ENCODE measurements at regions not wholly inside any gene's neighbourhood (a gene's known extent, or its start where the extent isn't known, plus 50 kb on each side); places are given as distances from the start of the nearest gene placed in this dataset.

- H3K4me1 ChIP-seq (ENCODE audit: insufficient read depth, low read length, poor library complexity, severe bottlenecking): no peaks in the 10 kb centered on the region
- no peaks in the 10 kb centered on the region for H3K36me3 ChIP-seq (ENCODE audit: insufficient read depth, low read length)
- peaks cover 2% of the 10 kb centered on the region; the same call in 1 of the 2 replicates for H3K9me3 ChIP-seq (ENCODE audit: insufficient read depth, low read depth, low read length)
- no peaks in the 10 kb centered on the region for H3K9me2 ChIP-seq (replicated peaks; ENCODE audit: low read depth, low read length)
- H3K4me3 ChIP-seq (ENCODE audit: low read length, poor library complexity, severe bottlenecking): no peak overlapping the region
- no peaks in the 10 kb centered on the region for H3K27me3 ChIP-seq (ENCODE audit: insufficient read depth, low read length, poor library complexity, severe bottlenecking)
- no peaks in the 10 kb centered on the region for H4K20me1 ChIP-seq (ENCODE audit: insufficient read depth, low read length, poor library complexity, severe bottlenecking)
- no peaks in the 10 kb centered on the region for H3K79me2 ChIP-seq (ENCODE audit: insufficient read depth, low read length)
- no peak overlapping the region for H3K4me2 ChIP-seq (ENCODE audit: low read depth, low read length, poor library complexity, severe bottlenecking)
- TF ChIP-seq EZH2phosphoT487 (IDR thresholded peaks at IDR 0.05; ENCODE audit: borderline replicate concordance) (no peak), CTCF (conservative IDR thresholded peaks at IDR 0.05; ENCODE audit: low read length) (no peak)
- H2AFZ ChIP-seq (ENCODE audit: low read length): no peak overlapping the region
- H3K9ac ChIP-seq (ENCODE audit: low read depth, low read length, poor library complexity, severe bottlenecking): no peak overlapping the region
- H3F3A ChIP-seq (ENCODE audit: low read depth): no peaks in the 10 kb centered on the region
These were observed 303.7 kb upstream of the IGF1R start for GRCh38 chr15:98344591-98344990.

GRCh38 chr15:98347001-98347400 lies 301.3 kb upstream of the IGF1R start:
- Histone ChIP-seq H3K4me2 (ENCODE audit: low read depth, low read length, poor library complexity, severe bottlenecking) (no peak overlapping the region), H3K4me3 (ENCODE audit: low read length, poor library complexity, severe bottlenecking) (no peak overlapping the region), H3K9ac (ENCODE audit: low read depth, low read length, poor library complexity, severe bottlenecking) (no peak overlapping the region), H3K4me1 (ENCODE audit: insufficient read depth, low read length, poor library complexity, severe bottlenecking) (no peaks in the 10 kb centered on the region), H2AFZ (ENCODE audit: low read length) (no peak overlapping the region), H3F3A (ENCODE audit: low read depth) (no peaks in the 10 kb centered on the region), H3K79me2 (ENCODE audit: insufficient read depth, low read length) (no peaks in the 10 kb centered on the region), H3K9me3 (ENCODE audit: insufficient read depth, low read depth, low read length) (peaks cover 2% of the 10 kb centered on the region; the same call in 1 of the 2 replicates), H3K36me3 (ENCODE audit: insufficient read depth, low read length) (no peaks in the 10 kb centered on the region), H3K9me2 (replicated peaks; ENCODE audit: low read depth, low read length) (no peaks in the 10 kb centered on the region), H4K20me1 (ENCODE audit: insufficient read depth, low read length, poor library complexity, severe bottlenecking) (no peaks in the 10 kb centered on the region), H3K27me3 (ENCODE audit: insufficient read depth, low read length, poor library complexity, severe bottlenecking) (no peaks in the 10 kb centered on the region)
- TF ChIP-seq EZH2phosphoT487 (IDR thresholded peaks at IDR 0.05; ENCODE audit: borderline replicate concordance): no peak
- no peak for TF ChIP-seq CTCF (conservative IDR thresholded peaks at IDR 0.05; ENCODE audit: low read length)

- no peak overlapping the region for H2AFZ ChIP-seq (ENCODE audit: low read length)
- no peak overlapping the region for H3K4me2 ChIP-seq (ENCODE audit: low read depth, low read length, poor library complexity, severe bottlenecking)
- H3K36me3 ChIP-seq (ENCODE audit: insufficient read depth, low read length): no peaks in the 10 kb centered on the region
- H3K4me1 ChIP-seq (ENCODE audit: insufficient read depth, low read length, poor library complexity, severe bottlenecking): no peaks in the 10 kb centered on the region
- H3K79me2 ChIP-seq (ENCODE audit: insufficient read depth, low read length): no peaks in the 10 kb centered on the region
- H3F3A ChIP-seq (ENCODE audit: low read depth): no peaks in the 10 kb centered on the region
- no peak for TF ChIP-seq CTCF (conservative IDR thresholded peaks at IDR 0.05; ENCODE audit: low read length)
- TF ChIP-seq EZH2phosphoT487 (IDR thresholded peaks at IDR 0.05; ENCODE audit: borderline replicate concordance): no peak
- no peaks in the 10 kb centered on the region for H3K27me3 ChIP-seq (ENCODE audit: insufficient read depth, low read length, poor library complexity, severe bottlenecking)
- H3K9me2 ChIP-seq (replicated peaks; ENCODE audit: low read depth, low read length): no peaks in the 10 kb centered on the region
- H3K9ac ChIP-seq (ENCODE audit: low read depth, low read length, poor library complexity, severe bottlenecking): no peak overlapping the region
- H4K20me1 ChIP-seq (ENCODE audit: insufficient read depth, low read length, poor library complexity, severe bottlenecking): no peaks in the 10 kb centered on the region
- H3K4me3 ChIP-seq (ENCODE audit: low read length, poor library complexity, severe bottlenecking): no peak overlapping the region
- H3K9me3 ChIP-seq (ENCODE audit: insufficient read depth, low read depth, low read length): peaks cover 2% of the 10 kb centered on the region; the same call in 1 of the 2 replicates
These were observed 300.5 kb upstream of the IGF1R start for GRCh38 chr15:98347866-98348265.

Data from Loucy (cell line).